ENCODE measurements at regions not wholly inside any gene's neighbourhood (a gene's known extent, or its start where the extent isn't known, plus 50 kb on each side); places are given as distances from the start of the nearest gene placed in this dataset.

GRCh38 chr11:30110691-30111090, 93.9 kb upstream of the KCNA4 start:
- Histone ChIP-seq H3K27ac (ENCODE audit: low read length) (no peak overlapping the region), H3K79me2 (ENCODE audit: low read length) (no peaks in the 10 kb centered on the region), H3K4me2 (ENCODE audit: low read depth, low read length, poor library complexity, severe bottlenecking) (no peak overlapping the region), H3K9ac (ENCODE audit: low read length) (no peak overlapping the region), H3K4me3 (ENCODE audit: low read length) (no peak overlapping the region), H3K36me3 (ENCODE audit: insufficient read depth, low read length) (no peaks in the 10 kb centered on the region), H3K9me3 (ENCODE audit: low read length) (no peaks in the 10 kb centered on the region), H4K20me1 (ENCODE audit: insufficient read depth, low read depth, low read length) (no peaks in the 10 kb centered on the region), H3K9me2 (replicated peaks; ENCODE audit: insufficient read depth, low read length) (no peaks in the 10 kb centered on the region), H3K4me1 (ENCODE audit: low read length) (no peaks in the 10 kb centered on the region), H3K27me3 (ENCODE audit: low read length) (no peaks in the 10 kb centered on the region), H2AFZ (ENCODE audit: low read length) (no peak overlapping the region)
- no peak for DNase-seq

- Histone ChIP-seq H3K9ac (ENCODE audit: low read length) (no peak overlapping the region), H3K4me2 (ENCODE audit: low read depth, low read length, poor library complexity, severe bottlenecking) (no peak overlapping the region), H3K9me2 (replicated peaks; ENCODE audit: insufficient read depth, low read length) (no peaks in the 10 kb centered on the region), H2AFZ (ENCODE audit: low read length) (no peak overlapping the region), H3K4me1 (ENCODE audit: low read length) (no peaks in the 10 kb centered on the region), H3K79me2 (ENCODE audit: low read length) (no peaks in the 10 kb centered on the region), H3K27me3 (ENCODE audit: low read length) (no peaks in the 10 kb centered on the region), H3K36me3 (ENCODE audit: insufficient read depth, low read length) (no peaks in the 10 kb centered on the region), H3K4me3 (ENCODE audit: low read length) (no peak overlapping the region), H4K20me1 (ENCODE audit: insufficient read depth, low read depth, low read length) (no peaks in the 10 kb centered on the region), H3K9me3 (ENCODE audit: low read length) (no peaks in the 10 kb centered on the region), H3K27ac (ENCODE audit: low read length) (no peak overlapping the region)
- no peak for DNase-seq
Observed at GRCh38 chr11:30111786-30112185, 95.0 kb upstream of the KCNA4 start.

GRCh38 chr11:30113326-30113898, 96.6 kb upstream of the KCNA4 start:
- Histone ChIP-seq H3K4me1 (ENCODE audit: low read length) (no peaks in the 10 kb centered on the region), H3K36me3 (ENCODE audit: insufficient read depth, low read length) (no peaks in the 10 kb centered on the region), H3K4me2 (ENCODE audit: low read depth, low read length, poor library complexity, severe bottlenecking) (no peak overlapping the region), H4K20me1 (ENCODE audit: insufficient read depth, low read depth, low read length) (no peaks in the 10 kb centered on the region), H3K9ac (ENCODE audit: low read length) (no peak overlapping the region), H3K27ac (ENCODE audit: low read length) (no peak overlapping the region), H3K9me2 (replicated peaks; ENCODE audit: insufficient read depth, low read length) (no peaks in the 10 kb centered on the region), H3K4me3 (ENCODE audit: low read length) (no peak overlapping the region), H3K9me3 (ENCODE audit: low read length) (no peaks in the 10 kb centered on the region), H3K27me3 (ENCODE audit: low read length) (no peaks in the 10 kb centered on the region), H2AFZ (ENCODE audit: low read length) (no peak overlapping the region), H3K79me2 (ENCODE audit: low read length) (no peaks in the 10 kb centered on the region)
- no peak for DNase-seq

GRCh38 chr11:30116512-30116911, 99.7 kb upstream of the KCNA4 start:
- DNase-seq: no peak
- H3K9ac ChIP-seq (ENCODE audit: low read length): no peak overlapping the region
- no peak overlapping the region for H2AFZ ChIP-seq (ENCODE audit: low read length)
- H3K36me3 ChIP-seq (ENCODE audit: insufficient read depth, low read length): no peaks in the 10 kb centered on the region
- no peaks in the 10 kb centered on the region for H3K9me3 ChIP-seq (ENCODE audit: low read length)
- no peaks in the 10 kb centered on the region for H3K4me1 ChIP-seq (ENCODE audit: low read length)
- no peak overlapping the region for H3K4me2 ChIP-seq (ENCODE audit: low read depth, low read length, poor library complexity, severe bottlenecking)
- H3K9me2 ChIP-seq (replicated peaks; ENCODE audit: insufficient read depth, low read length): no peaks in the 10 kb centered on the region
- H3K27ac ChIP-seq (ENCODE audit: low read length): no peak overlapping the region
- no peaks in the 10 kb centered on the region for H4K20me1 ChIP-seq (ENCODE audit: insufficient read depth, low read depth, low read length)
- no peaks in the 10 kb centered on the region for H3K79me2 ChIP-seq (ENCODE audit: low read length)
- H3K27me3 ChIP-seq (ENCODE audit: low read length): no peaks in the 10 kb centered on the region
- no peak overlapping the region for H3K4me3 ChIP-seq (ENCODE audit: low read length)

GRCh38 chr11:30120045-30120589, 103.3 kb upstream of the KCNA4 start:
- no peaks in the 10 kb centered on the region for H3K4me1 ChIP-seq (ENCODE audit: low read length)
- no peak overlapping the region for H3K9ac ChIP-seq (ENCODE audit: low read length)
- no peaks in the 10 kb centered on the region for H3K9me3 ChIP-seq (ENCODE audit: low read length)
- H3K27me3 ChIP-seq (ENCODE audit: low read length): no peaks in the 10 kb centered on the region
- no peaks in the 10 kb centered on the region for H4K20me1 ChIP-seq (ENCODE audit: insufficient read depth, low read depth, low read length)
- no peaks in the 10 kb centered on the region for H3K9me2 ChIP-seq (replicated peaks; ENCODE audit: insufficient read depth, low read length)
- no peaks in the 10 kb centered on the region for H3K36me3 ChIP-seq (ENCODE audit: insufficient read depth, low read length)
- H3K4me3 ChIP-seq (ENCODE audit: low read length): no peak overlapping the region
- no peak for DNase-seq
- no peak overlapping the region for H3K4me2 ChIP-seq (ENCODE audit: low read depth, low read length, poor library complexity, severe bottlenecking)
- H2AFZ ChIP-seq (ENCODE audit: low read length): no peak overlapping the region
- H3K79me2 ChIP-seq (ENCODE audit: low read length): no peaks in the 10 kb centered on the region
- H3K27ac ChIP-seq (ENCODE audit: low read length): no peak overlapping the region

- Histone ChIP-seq H4K20me1 (ENCODE audit: insufficient read depth, low read depth, low read length) (no peaks in the 10 kb centered on the region), H3K9me3 (ENCODE audit: low read length) (no peaks in the 10 kb centered on the region), H3K4me2 (ENCODE audit: low read depth, low read length, poor library complexity, severe bottlenecking) (no peak overlapping the region), H3K27ac (ENCODE audit: low read length) (no peak overlapping the region), H3K79me2 (ENCODE audit: low read length) (no peaks in the 10 kb centered on the region), H3K36me3 (ENCODE audit: insufficient read depth, low read length) (no peaks in the 10 kb centered on the region), H2AFZ (ENCODE audit: low read length) (no peak overlapping the region), H3K9ac (ENCODE audit: low read length) (no peak overlapping the region), H3K9me2 (replicated peaks; ENCODE audit: insufficient read depth, low read length) (no peaks in the 10 kb centered on the region), H3K27me3 (ENCODE audit: low read length) (no peaks in the 10 kb centered on the region), H3K4me1 (ENCODE audit: low read length) (no peaks in the 10 kb centered on the region), H3K4me3 (ENCODE audit: low read length) (no peak overlapping the region)
- no peak for DNase-seq
Observed at GRCh38 chr11:30125456-30125855, 105.4 kb upstream of the FSHB start.

- no peaks in the 10 kb centered on the region for H3K79me2 ChIP-seq (ENCODE audit: low read length)
- H3K4me3 ChIP-seq (ENCODE audit: low read length): no peak overlapping the region
- no peaks in the 10 kb centered on the region for H4K20me1 ChIP-seq (ENCODE audit: insufficient read depth, low read depth, low read length)
- no peaks in the 10 kb centered on the region for H3K4me1 ChIP-seq (ENCODE audit: low read length)
- no peak overlapping the region for H3K4me2 ChIP-seq (ENCODE audit: low read depth, low read length, poor library complexity, severe bottlenecking)
- no peak overlapping the region for H3K27ac ChIP-seq (ENCODE audit: low read length)
- H3K27me3 ChIP-seq (ENCODE audit: low read length): no peaks in the 10 kb centered on the region
- no peaks in the 10 kb centered on the region for H3K9me2 ChIP-seq (replicated peaks; ENCODE audit: insufficient read depth, low read length)
- no peak overlapping the region for H2AFZ ChIP-seq (ENCODE audit: low read length)
- no peaks in the 10 kb centered on the region for H3K9me3 ChIP-seq (ENCODE audit: low read length)
- H3K9ac ChIP-seq (ENCODE audit: low read length): no peak overlapping the region
- DNase-seq: peak; percentile 57
- no peaks in the 10 kb centered on the region for H3K36me3 ChIP-seq (ENCODE audit: insufficient read depth, low read length)
Observed at GRCh38 chr11:30128269-30128932, 102.4 kb upstream of the FSHB start.

- Histone ChIP-seq H3K79me2 (ENCODE audit: low read length) (no peaks in the 10 kb centered on the region), H3K4me1 (ENCODE audit: low read length) (no peaks in the 10 kb centered on the region), H3K36me3 (ENCODE audit: insufficient read depth, low read length) (no peaks in the 10 kb centered on the region), H3K27me3 (ENCODE audit: low read length) (no peaks in the 10 kb centered on the region), H3K9me3 (ENCODE audit: low read length) (no peaks in the 10 kb centered on the region), H4K20me1 (ENCODE audit: insufficient read depth, low read depth, low read length) (no peaks in the 10 kb centered on the region), H3K9me2 (replicated peaks; ENCODE audit: insufficient read depth, low read length) (no peaks in the 10 kb centered on the region), H2AFZ (ENCODE audit: low read length) (no peak overlapping the region), H3K9ac (ENCODE audit: low read length) (no peak overlapping the region), H3K27ac (ENCODE audit: low read length) (no peak overlapping the region), H3K4me2 (ENCODE audit: low read depth, low read length, poor library complexity, severe bottlenecking) (no peak overlapping the region), H3K4me3 (ENCODE audit: low read length) (no peak overlapping the region)
- no peak for DNase-seq
Observed at GRCh38 chr11:30131535-30131934, 99.3 kb upstream of the FSHB start.

All from Karpas-422 (cell line).